ENCODE measurements at regions not wholly inside any gene's neighbourhood (a gene's known extent, or its start where the extent isn't known, plus 50 kb on each side); places are given as distances from the start of the nearest gene placed in this dataset.

DNA sequence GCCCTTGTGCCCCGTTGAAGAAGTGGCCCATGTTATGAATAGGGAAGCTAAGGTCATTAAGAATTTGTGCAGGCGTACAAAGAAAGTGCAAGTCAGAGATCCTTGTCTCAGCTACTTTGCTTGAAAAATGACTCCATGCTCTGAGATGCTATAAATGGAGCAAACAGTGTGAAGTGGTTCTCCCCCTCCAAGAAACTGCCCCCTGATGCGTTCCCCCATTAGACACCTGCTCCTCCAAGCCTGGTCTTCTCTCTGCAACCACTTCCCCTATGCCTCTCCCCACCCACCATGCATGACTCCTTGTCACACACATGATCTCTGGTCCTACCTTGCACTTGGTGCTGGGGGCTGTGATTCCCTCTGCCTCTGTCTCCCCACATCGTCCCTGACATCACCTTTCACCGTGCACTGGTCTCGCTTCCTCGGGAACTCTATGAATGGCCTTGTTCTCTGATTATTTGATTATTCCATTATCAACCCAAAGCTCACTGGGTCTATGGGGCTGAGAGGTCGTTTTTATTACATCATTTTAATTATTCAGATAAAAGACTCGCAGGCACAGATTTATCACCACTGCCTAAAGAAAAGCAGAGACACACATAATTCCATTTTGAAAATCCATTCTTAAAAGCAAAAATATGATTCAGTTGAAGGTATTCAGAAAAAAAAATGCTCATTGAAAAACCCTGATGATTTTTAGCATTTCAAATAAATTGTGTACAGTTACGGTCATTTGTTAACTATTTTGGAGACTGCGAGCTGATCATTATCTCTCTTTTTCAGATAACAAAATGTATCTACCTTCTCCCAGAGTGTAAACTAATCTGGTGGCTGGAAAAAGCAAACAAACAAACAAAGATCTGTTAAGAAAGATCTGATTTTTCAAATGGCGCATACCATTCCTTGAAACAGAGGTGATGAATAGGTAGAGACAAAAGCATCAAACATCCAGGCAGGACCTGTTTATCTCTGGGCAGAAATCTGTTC lies 294.9 kb downstream of the SOX11 start:
- DNase-seq (ENCODE audit: low read depth, low spot score) = no peak

DNA sequence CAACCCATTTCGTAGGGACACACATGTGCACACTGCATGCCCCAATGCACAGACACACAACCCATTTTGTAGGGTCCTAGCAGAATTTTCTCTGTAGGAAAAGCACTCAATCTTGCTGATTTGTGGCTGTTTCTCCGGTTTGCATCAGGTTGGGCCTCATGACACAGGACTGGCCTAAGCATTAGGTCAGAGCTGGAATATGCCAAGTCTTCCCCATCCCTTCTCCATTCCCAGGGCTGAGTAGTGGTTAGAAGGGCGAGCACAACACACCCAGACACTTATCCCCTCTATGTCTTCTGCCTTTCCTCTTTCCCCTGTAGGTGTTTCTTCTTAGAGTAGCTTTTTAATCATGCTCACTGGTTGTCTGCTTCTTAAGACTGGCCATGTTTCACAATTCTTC lies 295.9 kb downstream of the SOX11 start:
- no peak for DNase-seq (ENCODE audit: low read depth, low spot score)

DNA sequence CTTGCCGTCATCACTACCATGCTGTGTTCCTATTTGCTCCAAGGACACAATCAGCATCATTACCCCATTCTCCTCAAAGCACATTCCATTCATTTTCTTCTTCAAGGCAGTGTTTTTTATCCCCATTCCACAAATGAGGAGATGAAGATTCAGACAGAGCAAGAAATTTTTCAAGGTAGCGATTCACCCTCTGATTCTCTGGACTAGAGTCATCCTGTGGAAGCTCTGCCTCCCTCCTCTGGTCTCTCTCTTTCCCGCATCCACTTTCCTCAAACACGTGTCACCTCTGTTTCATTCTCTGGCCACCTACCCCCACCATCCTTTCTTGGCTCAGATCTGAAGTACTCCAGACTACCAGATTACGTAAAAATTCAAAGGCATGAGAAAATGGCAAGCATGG lies 297.9 kb downstream of the SOX11 start:
- DNase-seq (ENCODE audit: low read depth, low spot score) = no peak

DNA sequence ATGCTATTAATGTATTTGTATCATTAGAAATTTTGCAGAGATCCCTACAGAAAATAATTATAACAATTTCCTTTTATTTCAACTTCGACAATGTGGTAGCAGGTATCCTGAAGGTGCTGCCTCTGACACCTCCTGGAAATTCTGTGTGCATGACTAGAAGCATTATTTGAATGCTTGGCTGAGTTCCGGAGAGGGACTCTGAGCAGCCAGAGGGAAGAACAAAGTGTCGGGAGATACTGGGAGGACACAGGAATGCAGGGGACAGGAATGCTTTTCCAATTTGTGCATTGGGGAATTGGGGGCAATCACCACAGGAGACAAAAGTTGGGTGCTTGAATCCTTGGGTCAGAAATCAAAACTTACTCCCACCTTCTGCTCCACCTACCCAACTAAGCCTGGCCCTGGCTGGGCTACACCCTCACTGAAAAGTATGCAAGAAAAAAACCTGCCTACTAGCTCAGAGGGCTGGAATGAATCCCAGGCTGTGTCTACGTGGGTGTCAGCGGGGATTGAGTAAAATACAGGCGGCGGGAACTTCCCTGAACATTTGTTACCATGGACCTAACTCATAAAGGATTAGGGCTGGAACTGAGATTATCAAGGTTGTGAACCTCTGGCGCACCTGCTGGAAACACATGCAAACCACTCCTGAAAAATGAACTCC lies 299.3 kb downstream of the SOX11 start:
- DNase-seq (ENCODE audit: low read depth, low spot score) = no peak

- no peak for DNase-seq (ENCODE audit: low read depth, low spot score)
These were observed 303.6 kb downstream of the SOX11 start for GRCh38 chr2:5995832-5996231.

- DNase-seq (ENCODE audit: low read depth, low spot score) = no peak
These were observed 316.0 kb downstream of the SOX11 start for GRCh38 chr2:6008186-6008585.

DNA sequence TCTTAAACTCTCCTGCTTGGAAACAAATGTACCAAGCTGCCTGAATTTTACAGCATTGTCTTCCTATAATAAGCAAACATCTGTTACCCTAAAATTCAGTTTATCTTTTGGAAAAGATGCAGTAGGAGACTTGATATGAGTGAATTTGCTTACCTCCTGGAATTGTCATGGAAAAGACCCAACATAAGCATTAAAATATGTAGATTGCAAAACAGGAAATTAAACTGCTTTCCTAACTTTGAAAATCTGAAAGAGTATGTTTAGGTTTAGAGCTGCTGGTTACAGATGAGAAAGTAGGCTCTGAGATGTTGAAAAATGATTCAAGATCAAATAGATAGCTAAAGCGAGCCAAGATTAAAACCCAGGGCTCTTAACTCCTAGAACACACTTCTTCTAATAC lies 316.5 kb downstream of the SOX11 start:
- no peak for DNase-seq (ENCODE audit: low read depth, low spot score)

GRCh38 chr2:6010163-6010562 lies 318.0 kb downstream of the SOX11 start:
- DNase-seq (ENCODE audit: low read depth, low spot score) = no peak

- no peak for DNase-seq (ENCODE audit: low read depth, low spot score)
These were observed 319.7 kb downstream of the SOX11 start for GRCh38 chr2:6011921-6012320.

DNA sequence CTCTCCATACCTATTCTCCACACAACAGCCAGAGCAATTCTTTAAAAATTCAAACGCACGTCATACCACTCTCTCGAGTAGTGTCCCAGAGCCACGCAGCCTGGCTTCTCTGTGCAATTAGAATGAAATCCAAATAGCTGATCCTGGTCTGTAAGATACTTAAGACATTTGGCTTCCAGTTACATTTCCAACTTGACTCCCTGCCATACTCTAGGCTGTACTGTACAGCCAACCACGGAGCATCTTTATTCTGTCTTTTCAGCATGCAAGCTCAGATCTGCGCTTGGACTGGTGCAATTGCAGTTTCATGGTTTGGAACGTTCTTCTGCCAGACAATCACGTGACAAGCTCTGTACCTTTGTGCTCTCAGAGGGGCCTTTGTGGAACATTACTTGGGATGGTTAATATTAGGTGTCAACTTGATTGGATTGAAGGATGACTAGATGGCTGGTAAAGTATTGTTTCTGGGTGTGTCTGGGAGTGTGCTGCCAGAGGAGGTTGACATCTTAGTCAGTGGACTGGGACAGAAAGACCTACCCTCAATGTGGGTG lies 325.6 kb downstream of the SOX11 start:
- DNase-seq (ENCODE audit: low read depth, low spot score) = no peak

DNA sequence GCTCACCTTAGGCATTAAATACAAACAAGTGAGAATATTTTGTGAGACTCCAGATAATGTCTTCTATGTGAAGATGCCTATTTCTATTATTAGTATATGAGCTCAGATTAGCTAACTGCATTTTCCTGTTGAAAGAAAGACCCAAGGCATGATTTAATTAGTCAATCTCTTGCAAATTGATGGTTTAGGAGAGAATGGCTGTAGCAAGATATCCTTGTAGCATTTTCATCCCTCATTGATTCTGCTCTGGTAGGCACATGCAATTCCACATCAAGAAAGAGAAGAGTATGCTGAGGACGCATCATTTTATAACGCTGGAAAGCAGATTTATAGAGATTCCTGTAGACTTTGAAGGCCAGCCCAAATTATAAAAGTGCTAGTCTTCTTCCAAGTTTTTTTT lies 332.0 kb downstream of the SOX11 start:
- DNase-seq (ENCODE audit: low read depth, low spot score) = no peak

DNA sequence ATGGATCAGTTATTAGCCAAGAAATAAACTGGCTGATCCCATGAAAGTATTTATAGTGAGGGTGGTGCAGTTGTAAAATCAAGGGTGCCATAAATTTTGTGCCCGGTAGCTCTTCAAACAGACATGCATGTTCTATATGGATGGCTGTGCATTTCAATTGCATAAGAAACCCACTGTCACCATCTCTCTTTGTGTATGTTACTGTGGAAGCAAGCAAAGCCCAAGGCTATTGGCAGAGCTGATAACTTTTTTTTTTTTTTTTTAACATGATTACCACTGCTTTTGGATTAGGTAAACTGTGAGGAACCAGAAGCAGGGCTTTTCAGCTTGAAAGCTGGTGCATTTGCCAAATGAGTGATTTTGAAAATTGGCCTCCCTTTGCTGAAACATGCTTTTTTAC lies 332.6 kb downstream of the SOX11 start:
- DNase-seq (ENCODE audit: low read depth, low spot score) = no peak

- no peak for DNase-seq (ENCODE audit: low read depth, low spot score)
These were observed 333.2 kb downstream of the SOX11 start for GRCh38 chr2:6025391-6025790.

DNA sequence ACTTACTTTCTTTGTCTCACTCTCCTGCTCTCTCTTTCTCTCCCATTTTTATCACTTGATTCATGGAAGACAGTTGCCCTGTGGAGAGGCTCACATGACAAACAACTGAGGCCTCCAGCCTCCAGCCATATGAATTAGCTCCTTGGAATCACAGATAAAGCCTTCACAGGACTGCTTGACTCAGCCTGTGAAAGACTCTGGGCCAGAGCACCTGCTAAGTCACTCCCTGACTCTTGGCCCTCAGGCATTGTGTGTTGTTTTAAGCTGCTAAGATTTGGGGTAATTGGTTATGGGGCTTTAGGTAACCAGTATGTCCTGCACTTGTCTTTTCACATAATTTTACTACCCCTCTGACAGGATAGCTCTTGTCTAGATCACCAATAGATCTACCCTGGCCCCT lies 334.9 kb downstream of the SOX11 start:
- DNase-seq (ENCODE audit: low read depth, low spot score) = no peak

GRCh38 chr2:6031200-6031867 lies 339.1 kb downstream of the SOX11 start:
- DNase-seq (ENCODE audit: low read depth, low spot score) = no peak

- no peak for DNase-seq (ENCODE audit: low read depth, low spot score)
These were observed 344.0 kb downstream of the SOX11 start for GRCh38 chr2:6036211-6036610.

DNA sequence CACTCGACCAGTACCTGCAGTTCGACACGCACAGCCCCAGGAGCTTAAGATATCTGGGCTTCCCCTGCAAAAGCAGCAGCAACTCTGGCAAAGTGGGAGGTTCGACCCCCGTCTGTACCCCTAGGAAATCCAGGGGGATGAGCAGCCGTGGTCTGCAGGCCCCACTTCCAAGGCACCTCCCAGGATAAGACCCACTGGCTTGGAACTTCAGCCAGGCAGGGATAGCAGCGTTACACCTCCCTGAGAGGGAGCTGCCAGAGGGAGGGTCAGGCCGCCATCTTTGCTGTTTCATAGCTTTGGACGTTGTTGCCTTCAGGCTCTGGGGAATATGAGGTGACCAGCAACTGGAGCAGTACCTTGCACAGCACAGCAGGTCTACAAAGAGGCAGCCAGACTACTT lies 351.1 kb downstream of the SOX11 start:
- no peak for DNase-seq (ENCODE audit: low read depth, low spot score)

GRCh38 chr2:6052649-6053048 lies 360.5 kb downstream of the SOX11 start:
- no peak for DNase-seq (ENCODE audit: low read depth, low spot score)

- DNase-seq (ENCODE audit: low read depth, low spot score) = no peak
These were observed 361.6 kb downstream of the SOX11 start for GRCh38 chr2:6053743-6054142.

- DNase-seq (ENCODE audit: low read depth, low spot score) = no peak
These were observed 362.0 kb downstream of the SOX11 start for GRCh38 chr2:6054161-6054671.

- no peak for DNase-seq (ENCODE audit: low read depth, low spot score)
These were observed 368.9 kb downstream of the SOX11 start for GRCh38 chr2:6060992-6061663.
